ENCODE measurements at regions not wholly inside any gene's neighbourhood (a gene's known extent, or its start where the extent isn't known, plus 50 kb on each side); places are given as distances from the start of the nearest gene placed in this dataset.

DNA sequence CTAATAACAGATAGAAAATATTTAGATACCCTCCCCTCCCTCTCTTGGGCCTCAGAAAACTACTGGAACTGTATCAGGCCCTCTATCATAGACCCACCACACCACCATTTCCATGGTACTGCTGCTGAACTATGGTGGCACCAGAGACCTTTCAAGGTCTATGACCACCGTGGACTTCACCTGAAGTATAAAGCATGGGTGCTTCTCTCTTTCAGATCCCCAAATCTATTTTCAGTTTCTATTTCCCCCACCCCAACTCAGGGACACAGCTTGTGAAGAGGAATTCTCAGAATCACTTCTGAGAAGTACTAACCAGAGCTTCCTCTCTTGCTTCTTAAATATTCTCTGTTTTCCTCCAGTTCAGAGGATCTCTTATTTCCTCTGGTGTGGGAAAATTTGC is 840.8 kb upstream of the HTR2C start (continued):
- TF ChIP-seq YY1 (IDR thresholded peaks at IDR 0.05; ENCODE audit: low read depth, low read length) (no peak), RNF2 (IDR thresholded peaks at IDR 0.05; ENCODE audit: borderline replicate concordance, low read depth, low read length, missing control alignments, poor library complexity, severe bottlenecking) (no peak)
